ENCODE measurements at regions not wholly inside any gene's neighbourhood (a gene's known extent, or its start where the extent isn't known, plus 50 kb on each side); places are given as distances from the start of the nearest gene placed in this dataset.

GRCh38 chr6:113644861-113645575 lies 212.1 kb upstream of the MARCKS start:
- TF ChIP-seq, protein P1, sequence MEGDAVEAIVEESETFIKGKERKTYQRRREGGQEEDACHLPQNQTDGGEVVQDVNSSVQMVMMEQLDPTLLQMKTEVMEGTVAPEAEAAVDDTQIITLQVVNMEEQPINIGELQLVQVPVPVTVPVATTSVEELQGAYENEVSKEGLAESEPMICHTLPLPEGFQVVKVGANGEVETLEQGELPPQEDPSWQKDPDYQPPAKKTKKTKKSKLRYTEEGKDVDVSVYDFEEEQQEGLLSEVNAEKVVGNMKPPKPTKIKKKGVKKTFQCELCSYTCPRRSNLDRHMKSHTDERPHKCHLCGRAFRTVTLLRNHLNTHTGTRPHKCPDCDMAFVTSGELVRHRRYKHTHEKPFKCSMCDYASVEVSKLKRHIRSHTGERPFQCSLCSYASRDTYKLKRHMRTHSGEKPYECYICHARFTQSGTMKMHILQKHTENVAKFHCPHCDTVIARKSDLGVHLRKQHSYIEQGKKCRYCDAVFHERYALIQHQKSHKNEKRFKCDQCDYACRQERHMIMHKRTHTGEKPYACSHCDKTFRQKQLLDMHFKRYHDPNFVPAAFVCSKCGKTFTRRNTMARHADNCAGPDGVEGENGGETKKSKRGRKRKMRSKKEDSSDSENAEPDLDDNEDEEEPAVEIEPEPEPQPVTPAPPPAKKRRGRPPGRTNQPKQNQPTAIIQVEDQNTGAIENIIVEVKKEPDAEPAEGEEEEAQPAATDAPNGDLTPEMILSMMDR (IDR thresholded peaks at IDR 0.05; ENCODE audit: low read length): no peak
- TF ChIP-seq EZH2 (IDR thresholded peaks at IDR 0.05; ENCODE audit: borderline replicate concordance, low read length): no peak
